BE2C (cell line): ENCODE measurements at regions not wholly inside any gene's neighbourhood (a gene's known extent, or its start where the extent isn't known, plus 50 kb on each side); places are given as distances from the start of the nearest gene placed in this dataset.

Source experiments
- DNase-seq: peaks from one replicate; pipeline ENCODE4 v3.0.0-alpha.2; 2020
- H3K27me3 ChIP-seq: fragments of 250-450 bp; sonication (Bioruptor Pico); 2 replicates; pipeline ENCODE4 v1.5.1; 2020; ENCODE audit warnings: mild to moderate bottlenecking
- H3K36me3 ChIP-seq: fragments of 250-450 bp; sonication (Bioruptor Pico); 2 replicates; pipeline ENCODE4 v1.5.1; 2020; ENCODE audit warnings: mild to moderate bottlenecking
- H3K4me1 ChIP-seq: fragments of 250-450 bp; sonication (Bioruptor Pico); 2 replicates; pipeline ENCODE4 v1.5.1; 2020
- H3K4me3 ChIP-seq: 2 replicates; pipeline ENCODE4 v1.5.1; 2011; ENCODE audit warnings: low read depth, low read length
- H3K9me3 ChIP-seq: fragments of 250-450 bp; sonication (Bioruptor Pico); 2 replicates; pipeline ENCODE4 v1.5.1; 2020
- TF ChIP-seq, protein P1 (sequence below): IDR thresholded peaks from 2 replicates; pipeline ENCODE4 v1.5.1; 2012; ENCODE audit warnings: mild to moderate bottlenecking, low read depth, low read length

DNA sequence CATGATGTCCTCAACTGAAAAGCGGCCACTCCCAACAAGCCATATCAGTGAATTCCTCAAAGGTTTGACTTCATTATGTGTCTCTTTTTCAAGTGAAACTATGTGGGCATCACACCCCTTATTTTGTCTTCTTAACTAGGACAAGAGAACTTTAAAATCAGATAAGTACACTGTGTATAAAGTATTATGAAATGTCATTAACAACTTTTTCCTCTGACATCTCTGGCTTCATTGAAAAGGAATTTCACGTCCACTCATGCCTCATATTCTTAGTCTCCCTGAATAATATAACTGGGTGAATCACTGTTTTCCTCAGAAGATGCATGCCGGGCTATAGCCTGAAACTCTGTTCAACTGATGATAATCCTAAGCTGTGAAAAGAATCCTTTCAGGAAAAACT is 415.8 kb downstream of the ACTL7B start:
- no peaks in the 10 kb centered on the region for H3K4me1 ChIP-seq
- H3K36me3 ChIP-seq: no peaks in the 10 kb centered on the region
- no peak for DNase-seq
- peaks cover 4% of the 10 kb centered on the region; the same call in 1 of the 2 replicates for H3K27me3 ChIP-seq
- H3K4me3 ChIP-seq: no peak overlapping the region
- TF ChIP-seq, protein P1, sequence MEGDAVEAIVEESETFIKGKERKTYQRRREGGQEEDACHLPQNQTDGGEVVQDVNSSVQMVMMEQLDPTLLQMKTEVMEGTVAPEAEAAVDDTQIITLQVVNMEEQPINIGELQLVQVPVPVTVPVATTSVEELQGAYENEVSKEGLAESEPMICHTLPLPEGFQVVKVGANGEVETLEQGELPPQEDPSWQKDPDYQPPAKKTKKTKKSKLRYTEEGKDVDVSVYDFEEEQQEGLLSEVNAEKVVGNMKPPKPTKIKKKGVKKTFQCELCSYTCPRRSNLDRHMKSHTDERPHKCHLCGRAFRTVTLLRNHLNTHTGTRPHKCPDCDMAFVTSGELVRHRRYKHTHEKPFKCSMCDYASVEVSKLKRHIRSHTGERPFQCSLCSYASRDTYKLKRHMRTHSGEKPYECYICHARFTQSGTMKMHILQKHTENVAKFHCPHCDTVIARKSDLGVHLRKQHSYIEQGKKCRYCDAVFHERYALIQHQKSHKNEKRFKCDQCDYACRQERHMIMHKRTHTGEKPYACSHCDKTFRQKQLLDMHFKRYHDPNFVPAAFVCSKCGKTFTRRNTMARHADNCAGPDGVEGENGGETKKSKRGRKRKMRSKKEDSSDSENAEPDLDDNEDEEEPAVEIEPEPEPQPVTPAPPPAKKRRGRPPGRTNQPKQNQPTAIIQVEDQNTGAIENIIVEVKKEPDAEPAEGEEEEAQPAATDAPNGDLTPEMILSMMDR: no peak
- no peaks in the 10 kb centered on the region; the same call in 1 of the 2 replicates for H3K9me3 ChIP-seq

DNA sequence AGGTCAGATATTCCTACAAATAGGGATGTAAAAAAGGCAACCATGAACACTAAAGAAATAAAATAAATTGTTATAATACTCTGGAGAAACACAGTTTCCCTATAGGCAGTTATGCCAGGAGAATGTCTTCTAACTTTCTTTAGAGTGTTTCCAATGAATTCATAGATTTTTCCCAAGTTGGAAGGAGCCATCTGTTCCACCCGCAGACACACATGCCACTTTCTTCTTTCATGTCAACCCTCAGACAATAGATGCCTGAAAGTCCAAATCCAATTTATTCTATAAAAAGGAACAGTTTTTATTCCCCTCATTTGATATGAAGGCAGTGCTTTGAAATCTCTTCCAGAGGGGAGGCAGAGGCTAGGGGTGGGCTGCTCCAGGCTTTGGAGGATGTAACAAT is 418.1 kb downstream of the ACTL7B start:
- H3K4me3 ChIP-seq: no peak overlapping the region
- no peaks in the 10 kb centered on the region for H3K4me1 ChIP-seq
- no peaks in the 10 kb centered on the region for H3K36me3 ChIP-seq

DNA sequence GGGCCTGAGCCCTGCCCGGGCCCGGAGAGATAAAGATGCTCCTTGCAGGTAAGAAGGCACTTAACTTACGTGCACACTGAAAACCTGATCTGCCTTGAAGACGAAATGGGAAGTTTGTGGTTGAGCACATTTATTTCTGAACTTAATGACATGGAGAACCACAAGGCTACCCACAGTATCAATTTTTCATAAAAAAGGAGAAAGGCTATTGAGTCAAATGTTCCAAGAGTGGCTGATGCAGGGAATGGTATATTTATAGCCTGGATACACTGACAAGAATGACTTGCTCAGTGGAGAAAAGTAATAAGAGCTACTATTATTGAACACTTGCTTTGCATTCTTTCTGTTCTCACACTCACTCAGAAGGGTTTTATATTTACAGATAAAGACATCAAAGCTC is 419.3 kb downstream of the ACTL7B start:
- peaks cover 4% of the 10 kb centered on the region; the same call in 1 of the 2 replicates for H3K27me3 ChIP-seq
- TF ChIP-seq, protein P1: no peak
- H3K9me3 ChIP-seq: no peaks in the 10 kb centered on the region; the same call in 1 of the 2 replicates
- no peak for DNase-seq
- no peak overlapping the region for H3K4me3 ChIP-seq
- no peaks in the 10 kb centered on the region for H3K36me3 ChIP-seq
- H3K4me1 ChIP-seq: no peaks in the 10 kb centered on the region

More for the DNA sequence above, 418.1 kb downstream of the ACTL7B start:
- TF ChIP-seq, protein P1: no peak
- H3K27me3 ChIP-seq: peaks cover 4% of the 10 kb centered on the region; the same call in 1 of the 2 replicates
- no peak for DNase-seq
- H3K9me3 ChIP-seq: no peaks in the 10 kb centered on the region; the same call in 1 of the 2 replicates

DNA sequence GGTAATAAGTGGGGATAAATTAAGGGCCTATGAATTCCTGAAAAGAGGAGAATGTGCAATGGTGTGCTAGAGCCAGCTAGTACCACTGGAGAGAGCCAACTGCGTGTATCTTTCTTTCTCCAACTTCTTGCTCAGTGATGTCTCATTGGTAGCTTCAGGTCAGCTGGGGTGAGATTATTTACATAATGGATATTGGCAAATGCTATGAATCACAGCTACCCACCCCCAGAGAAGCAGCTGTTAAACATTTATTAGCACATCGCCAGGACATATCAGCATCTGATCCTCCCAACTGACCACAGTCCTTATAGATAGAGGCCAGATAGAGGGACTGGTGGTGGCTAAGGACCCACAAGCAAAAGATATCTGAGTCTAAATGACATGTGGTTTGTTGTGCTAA is 421.3 kb downstream of the ACTL7B start:
- no peak overlapping the region for H3K4me3 ChIP-seq
- no peak for DNase-seq
- no peaks in the 10 kb centered on the region; the same call in 1 of the 2 replicates for H3K9me3 ChIP-seq
- H3K4me1 ChIP-seq: no peaks in the 10 kb centered on the region
- H3K36me3 ChIP-seq: no peaks in the 10 kb centered on the region
- peaks cover 4% of the 10 kb centered on the region; the same call in 1 of the 2 replicates for H3K27me3 ChIP-seq
- TF ChIP-seq, protein P1: no peak

DNA sequence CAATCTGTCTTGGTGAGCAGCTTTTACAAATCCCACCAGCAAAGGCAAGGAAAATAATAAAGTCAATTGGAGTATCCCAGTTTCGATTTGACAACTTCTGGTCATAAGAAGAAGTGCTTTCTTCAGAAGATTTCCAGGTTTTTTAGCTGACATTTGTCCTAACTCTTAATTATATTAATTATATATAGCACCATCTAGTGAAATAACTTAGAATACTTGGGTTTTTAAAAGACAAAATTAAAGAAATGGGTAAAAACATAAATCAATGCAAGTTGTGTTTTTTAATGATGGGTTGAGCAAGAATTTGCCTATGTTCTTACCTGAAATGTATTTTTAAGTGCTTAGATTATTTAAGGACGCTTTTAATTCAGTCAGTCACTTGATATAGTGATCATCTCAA is 421.8 kb downstream of the ACTL7B start:
- no peak for DNase-seq
- no peaks in the 10 kb centered on the region; the same call in 1 of the 2 replicates for H3K9me3 ChIP-seq
- TF ChIP-seq, protein P1: no peak
- no peaks in the 10 kb centered on the region for H3K4me1 ChIP-seq
- no peaks in the 10 kb centered on the region for H3K36me3 ChIP-seq
- no peak overlapping the region for H3K4me3 ChIP-seq
- peaks cover 4% of the 10 kb centered on the region; the same call in 1 of the 2 replicates for H3K27me3 ChIP-seq

DNA sequence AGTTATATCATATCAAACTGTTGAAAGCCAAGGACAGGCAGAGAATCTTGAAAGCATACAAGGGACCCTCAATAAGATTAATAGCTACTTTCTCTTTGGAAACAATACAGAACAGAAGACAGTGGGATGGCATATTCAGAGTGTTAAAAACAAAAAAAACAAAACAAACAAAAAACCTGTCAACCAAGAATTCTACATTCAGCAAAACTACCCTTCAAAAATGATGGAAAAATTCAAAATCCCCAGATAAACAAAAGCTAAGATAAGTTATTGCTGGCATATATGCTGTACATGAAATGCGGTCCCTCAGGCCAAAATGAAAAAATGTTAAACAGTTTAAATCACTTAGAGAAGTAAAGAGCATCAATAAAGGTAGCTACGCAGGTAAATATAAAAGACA is 425.1 kb downstream of the ACTL7B start:
- H3K36me3 ChIP-seq: no peaks in the 10 kb centered on the region
- H3K4me1 ChIP-seq: no peaks in the 10 kb centered on the region
- no peak overlapping the region for H3K4me3 ChIP-seq
- no peak for DNase-seq
- TF ChIP-seq, protein P1: no peak
- H3K27me3 ChIP-seq: peaks cover 3% of the 10 kb centered on the region; the same call in 1 of the 2 replicates
- H3K9me3 ChIP-seq: no peaks in the 10 kb centered on the region
